Esophagus muscularis mucosa (tissue), 4 donors: ENCODE measurements at regions not wholly inside any gene's neighbourhood (a gene's known extent, or its start where the extent isn't known, plus 50 kb on each side); places are given as distances from the start of the nearest gene placed in this dataset.
"Not testable (repeated sequence)": the region's sequence is repeated elsewhere in the genome, so short reads cannot be mapped to it uniquely, and the experiment has no call there.

Experiments used
- DNase-seq: peaks from one replicate; pipeline ENCODE4 v3.0.0-alpha.2; 2017; ENCODE audit errors: extremely low spot score
- H3K27ac ChIP-seq, 4 donors: fragments of 200-600 bp; sonication (generic); replicated peaks in 1 of 4; 1 replicate in 3 of 4; 2 replicates in 1 of 4; pipeline ENCODE4 v1.5.1; 2016 to 2019; ENCODE audit warnings: mild to moderate bottlenecking in 1 of 4
- H3K27me3 ChIP-seq, 4 donors: fragments of 200-600 bp; sonication (generic); one replicate each; pipeline versions ENCODE4 v1.5.1 to v1.6.0; 2016 to 2019
- H3K36me3 ChIP-seq, 4 donors: fragments of 200-600 bp; sonication (generic); one replicate each; pipeline ENCODE4 v1.5.1; 2016 to 2019
- H3K4me1 ChIP-seq, 4 donors: fragments of 200-600 bp; sonication (generic); one replicate each; pipeline ENCODE4 v1.5.1; 2016 to 2019
- H3K4me3 ChIP-seq, 4 donors: fragments of 200-600 bp; sonication (generic); 1 replicate in 2 of 4; 2 replicates in 2 of 4; pipeline ENCODE4 v1.5.1; 2016 to 2019; ENCODE audit warnings: mild to moderate bottlenecking in 4 of 4, moderate library complexity in 1 of 4
- H3K9me3 ChIP-seq, 4 donors: fragments of 200-600 bp; sonication (generic); 1 replicate in 3 of 4; 2 replicates in 1 of 4; pipeline ENCODE4 v1.5.1; 2016 to 2019
- CTCF ChIP-seq, 3 experiments: fragments of 200-600 bp in 2 of 3; fragments of 450-650 bp in 1 of 3; sonication (generic) in 2 of 3; IDR thresholded peaks; one replicate each; pipeline ENCODE4 v1.5.1; 2017 to 2019; ENCODE audit warnings: antibody characterized with exemption in 3 of 3, mild to moderate bottlenecking in 2 of 3, moderate library complexity in 1 of 3
- EP300 ChIP-seq: sonication (generic); formaldehyde crosslinking; IDR thresholded peaks from one replicate; pipeline ENCODE4 v1.6.1; 2017; ENCODE audit warnings: antibody characterized with exemption
- POLR2A ChIP-seq: fragments of 450-650 bp; IDR thresholded peaks from one replicate; pipeline ENCODE4 v1.6.1; 2017; ENCODE audit warnings: antibody characterized with exemption, moderate library complexity, mild to moderate bottlenecking, low read depth
- POLR2AphosphoS5 ChIP-seq, 2 donors: sonication (generic); formaldehyde crosslinking; IDR thresholded peaks; one replicate each; pipeline ENCODE4 v1.6.1; 2017; ENCODE audit warnings: antibody characterized with exemption in 2 of 2
- WGBS: methylation state at CpG from one replicate; pipeline ENCODE4 v1.1.5; 2018; 5-methylcytosine and 5-hydroxymethylcytosine counted together
- intact Hi-C: fragments of 100-400 bp; cut with DNase I; formaldehyde crosslinking; loops from one replicate; pipeline ENCODE4 v1.15.1; 2023

GRCh38 chr14:106269451-106270204 is 743.2 kb downstream of the TMEM121 start:
- intact Hi-C loops = loop anchor here (1.0 kb wide), 1 partner anchor 9 kb away; no protein-coding TSS in a partner anchor
- Histone ChIP-seq H3K4me1 (no peaks in the 10 kb centered on the region), H3K4me3 (no peak overlapping the region), H3K27me3 (peaks cover 0 to 9% (median 0%) of the 10 kb centered on the region in 4 donors), H3K9me3 (no peaks in the 10 kb centered on the region), H3K27ac (no peak overlapping the region), H3K36me3 (no peaks in the 10 kb centered on the region)
- WGBS = 67% methylated on average over 12 of the region's 12 CpGs
- no peak for TF ChIP-seq CTCF (IDR thresholded peaks at IDR 0.05)
- no peak for TF ChIP-seq POLR2A
- TF ChIP-seq EP300 = no peak
- TF ChIP-seq POLR2AphosphoS5 (IDR thresholded peaks at IDR 0.05) = no peak
- no peak for DNase-seq

GRCh38 chr14:106270476-106271121 is 744.2 kb downstream of the TMEM121 start:
- H3K36me3 ChIP-seq, DNase-seq, H3K4me1 ChIP-seq, H3K27ac ChIP-seq, H3K4me3 ChIP-seq, H3K27me3 ChIP-seq, H3K9me3 ChIP-seq: not testable (repeated sequence)
- 24% methylated on average over 4 of the region's 4 CpGs for WGBS
- intact Hi-C loops = loop anchor here (1.0 kb wide), 1 partner anchor 10 kb away; no protein-coding TSS in a partner anchor

GRCh38 chr14:106276326-106277267 is 750.2 kb downstream of the TMEM121 start:
- Histone ChIP-seq H3K4me1 (no peaks in the 10 kb centered on the region), H3K4me3 (no peak overlapping the region), H3K9me3 (no peaks in the 10 kb centered on the region), H3K36me3 (no peaks in the 10 kb centered on the region), H3K27ac (no peak overlapping the region), H3K27me3 (peaks cover 0 to 37% (median 0%) of the 10 kb centered on the region in 4 donors)
- DNase-seq = no peak
- 60% methylated on average over 8 of the region's 12 CpGs for WGBS
- intact Hi-C loops = no loop called here
- no peak for TF ChIP-seq EP300
- no peak for TF ChIP-seq POLR2AphosphoS5 (IDR thresholded peaks at IDR 0.05)
- no peak for TF ChIP-seq CTCF (IDR thresholded peaks at IDR 0.05)
- no peak for TF ChIP-seq POLR2A

DNA sequence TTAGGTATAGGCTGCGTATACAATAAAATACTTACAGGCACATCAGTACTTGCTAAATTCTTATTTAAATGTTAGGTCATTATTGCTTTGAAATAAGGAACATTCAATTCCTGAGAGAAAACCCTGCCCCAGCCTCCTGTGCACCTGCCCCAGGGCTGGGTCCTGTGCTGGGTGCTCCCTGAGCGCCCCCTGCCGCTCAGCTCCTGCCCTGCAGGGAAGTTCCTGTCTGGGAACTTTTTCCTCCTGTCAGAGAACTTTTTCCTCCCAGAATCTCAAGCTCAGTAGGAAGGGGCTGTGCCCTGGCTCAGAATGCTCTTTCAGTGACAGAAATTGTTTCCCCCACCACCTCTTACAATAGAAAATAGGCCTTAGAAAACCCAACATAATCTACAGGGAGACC is 751.1 kb downstream of the TMEM121 start:
- no peak for DNase-seq
- H3K36me3 ChIP-seq = no peaks in the 10 kb centered on the region
- TF ChIP-seq EP300 (no peak), POLR2A (no peak), POLR2AphosphoS5 (IDR thresholded peaks at IDR 0.05) (no peak), CTCF (IDR thresholded peaks at IDR 0.05) (no peak)
- H3K4me1 ChIP-seq = no peaks in the 10 kb centered on the region
- H3K27me3 ChIP-seq = peaks cover 0 to 37% (median 0%) of the 10 kb centered on the region in 4 donors
- no peaks in the 10 kb centered on the region for H3K9me3 ChIP-seq
- H3K27ac ChIP-seq = no peak overlapping the region
- intact Hi-C loops = no loop called here
- H3K4me3 ChIP-seq = no peak overlapping the region
- 28% methylated on average over 3 of the region's 3 CpGs for WGBS

DNA sequence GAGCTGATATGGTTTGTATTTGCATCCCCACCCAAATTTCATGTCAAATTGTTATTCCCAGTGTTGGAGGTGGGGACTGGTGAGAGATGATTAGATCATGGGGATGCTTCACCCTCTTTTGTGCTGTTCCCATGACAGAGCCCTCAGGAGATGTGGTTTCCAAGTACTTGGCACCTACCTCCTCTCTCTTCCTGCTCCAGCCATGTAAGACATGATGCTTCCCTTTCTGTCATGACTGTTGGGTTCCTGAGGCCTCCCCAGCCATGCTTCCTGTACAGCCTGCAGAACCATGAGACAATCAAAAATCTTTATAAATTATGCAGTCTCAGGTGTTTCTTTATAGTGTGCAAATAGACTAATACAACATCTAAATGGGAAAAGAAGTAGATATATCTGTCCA is 754.5 kb downstream of the TMEM121 start:
- TF ChIP-seq POLR2AphosphoS5 (IDR thresholded peaks at IDR 0.05) = no peak
- TF ChIP-seq EP300 = no peak
- no peak for TF ChIP-seq POLR2A
- no peak for TF ChIP-seq CTCF (IDR thresholded peaks at IDR 0.05)
- Histone ChIP-seq H3K27ac (no peak overlapping the region), H3K4me3 (no peak overlapping the region), H3K9me3 (no peaks in the 10 kb centered on the region), H3K4me1 (no peaks in the 10 kb centered on the region), H3K36me3 (no peaks in the 10 kb centered on the region), H3K27me3 (peaks cover 0 to 37% (median 0%) of the 10 kb centered on the region in 4 donors)
- intact Hi-C loops = no loop called here
- DNase-seq = no peak
